ENCODE measurements at regions not wholly inside any gene's neighbourhood (a gene's known extent, or its start where the extent isn't known, plus 50 kb on each side); places are given as distances from the start of the nearest gene placed in this dataset.
A peak's percentile ranks its signal among the peaks of the same experiment; 100 is the strongest.

GRCh38 chr3:55402886-55403609 lies 84.1 kb downstream of the WNT5A start:
- TF ChIP-seq, protein P1, sequence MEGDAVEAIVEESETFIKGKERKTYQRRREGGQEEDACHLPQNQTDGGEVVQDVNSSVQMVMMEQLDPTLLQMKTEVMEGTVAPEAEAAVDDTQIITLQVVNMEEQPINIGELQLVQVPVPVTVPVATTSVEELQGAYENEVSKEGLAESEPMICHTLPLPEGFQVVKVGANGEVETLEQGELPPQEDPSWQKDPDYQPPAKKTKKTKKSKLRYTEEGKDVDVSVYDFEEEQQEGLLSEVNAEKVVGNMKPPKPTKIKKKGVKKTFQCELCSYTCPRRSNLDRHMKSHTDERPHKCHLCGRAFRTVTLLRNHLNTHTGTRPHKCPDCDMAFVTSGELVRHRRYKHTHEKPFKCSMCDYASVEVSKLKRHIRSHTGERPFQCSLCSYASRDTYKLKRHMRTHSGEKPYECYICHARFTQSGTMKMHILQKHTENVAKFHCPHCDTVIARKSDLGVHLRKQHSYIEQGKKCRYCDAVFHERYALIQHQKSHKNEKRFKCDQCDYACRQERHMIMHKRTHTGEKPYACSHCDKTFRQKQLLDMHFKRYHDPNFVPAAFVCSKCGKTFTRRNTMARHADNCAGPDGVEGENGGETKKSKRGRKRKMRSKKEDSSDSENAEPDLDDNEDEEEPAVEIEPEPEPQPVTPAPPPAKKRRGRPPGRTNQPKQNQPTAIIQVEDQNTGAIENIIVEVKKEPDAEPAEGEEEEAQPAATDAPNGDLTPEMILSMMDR (IDR thresholded peaks at IDR 0.05; ENCODE audit: borderline replicate concordance, extremely low read depth, insufficient read depth), result no peak
- Histone ChIP-seq H3K9me3 (ENCODE audit: control insufficient read depth in 2 of 3, insufficient read depth in 1 of 3, low read length in 3 of 3) (peaks cover 0 to 3% (median 0%) of the 10 kb centered on the region in 3 donors), H3K4me3 (ENCODE audit: low read length in 3 of 3) (no peak overlapping the region), H3K27ac (ENCODE audit: low read depth in 2 of 2, low read length in 2 of 2) (no peak overlapping the region), H3K27me3 (ENCODE audit: control insufficient read depth, insufficient read depth, low read length) (no peaks in the 10 kb centered on the region), H3K9ac (ENCODE audit: low read length in 3 of 3) (no peak overlapping the region), H3K4me1 (ENCODE audit: control insufficient read depth in 2 of 3, insufficient read depth in 2 of 3, low read depth in 1 of 3, low read length in 3 of 3) (no peaks in the 10 kb centered on the region), H3K36me3 (ENCODE audit: control insufficient read depth in 2 of 3, insufficient read depth in 3 of 3, low read length in 3 of 3) (no peaks in the 10 kb centered on the region)
- DNase-seq (peak in 2 of 5 donors; percentile 11 to 17), FAIRE-seq (no peak)
- intact Hi-C loops (cut with DNase I), result no loop called here

GRCh38 chr3:55380561-55380960 lies 106.5 kb downstream of the WNT5A start:
- Histone ChIP-seq H3K9ac (ENCODE audit: low read length in 3 of 3) (no peak overlapping the region), H3K9me3 (ENCODE audit: control insufficient read depth in 2 of 3, insufficient read depth in 1 of 3, low read length in 3 of 3) (no peaks in the 10 kb centered on the region), H3K4me1 (ENCODE audit: control insufficient read depth in 2 of 3, insufficient read depth in 2 of 3, low read depth in 1 of 3, low read length in 3 of 3) (no peaks in the 10 kb centered on the region), H3K27me3 (ENCODE audit: control insufficient read depth, insufficient read depth, low read length) (no peaks in the 10 kb centered on the region), H3K4me3 (ENCODE audit: low read length in 3 of 3) (no peak overlapping the region), H3K27ac (ENCODE audit: low read depth in 2 of 2, low read length in 2 of 2) (no peak overlapping the region), H3K36me3 (ENCODE audit: control insufficient read depth in 2 of 3, insufficient read depth in 3 of 3, low read length in 3 of 3) (no peaks in the 10 kb centered on the region)
- FAIRE-seq (no peak), DNase-seq (no peak)
- intact Hi-C loops (cut with DNase I), result no loop called here
- TF ChIP-seq, protein P1 (IDR thresholded peaks at IDR 0.05; ENCODE audit: borderline replicate concordance, extremely low read depth, insufficient read depth), result no peak

GRCh38 chr3:55376753-55377347 lies 110.3 kb downstream of the WNT5A start:
- no peaks in the 10 kb centered on the region for H3K36me3 ChIP-seq (ENCODE audit: control insufficient read depth in 2 of 3, insufficient read depth in 3 of 3, low read length in 3 of 3)
- H3K4me1 ChIP-seq (ENCODE audit: control insufficient read depth in 2 of 3, insufficient read depth in 2 of 3, low read depth in 1 of 3, low read length in 3 of 3), result no peaks in the 10 kb centered on the region
- intact Hi-C loops (cut with DNase I), result no loop called here
- H3K9me3 ChIP-seq (ENCODE audit: control insufficient read depth in 2 of 3, insufficient read depth in 1 of 3, low read length in 3 of 3), result no peaks in the 10 kb centered on the region
- no peak for FAIRE-seq
- H3K27ac ChIP-seq (ENCODE audit: low read depth in 2 of 2, low read length in 2 of 2), result no peak overlapping the region
- DNase-seq, result no peak
- H3K9ac ChIP-seq (ENCODE audit: low read length in 3 of 3), result no peak overlapping the region
- TF ChIP-seq, protein P1 (IDR thresholded peaks at IDR 0.05; ENCODE audit: borderline replicate concordance, extremely low read depth, insufficient read depth), result no peak
- H3K4me3 ChIP-seq (ENCODE audit: low read length in 3 of 3), result no peak overlapping the region
- H3K27me3 ChIP-seq (ENCODE audit: control insufficient read depth, insufficient read depth, low read length), result no peaks in the 10 kb centered on the region
